PC-9 (cell line): ENCODE measurements at regions not wholly inside any gene's neighbourhood (a gene's known extent, or its start where the extent isn't known, plus 50 kb on each side); places are given as distances from the start of the nearest gene placed in this dataset.

ENCODE experiments used
- EZH2 ChIP-seq: fragments of 200-600 bp; sonication (generic); IDR thresholded peaks from 2 replicates; pipeline ENCODE4 v1.8.0; 2017; ENCODE audit warnings: antibody characterized with exemption, low read depth
- TF ChIP-seq, protein P1 (sequence below): fragments of 200-600 bp; sonication (generic); conservative IDR thresholded peaks from 2 replicates; pipeline ENCODE4 v1.6.1; 2017; ENCODE audit warnings: mixed run types, antibody characterized with exemption, mild to moderate bottlenecking, moderate library complexity

GRCh38 chr5:26579712-26580111, 458.7 kb downstream of the CDH9 start:
- TF ChIP-seq, protein P1, sequence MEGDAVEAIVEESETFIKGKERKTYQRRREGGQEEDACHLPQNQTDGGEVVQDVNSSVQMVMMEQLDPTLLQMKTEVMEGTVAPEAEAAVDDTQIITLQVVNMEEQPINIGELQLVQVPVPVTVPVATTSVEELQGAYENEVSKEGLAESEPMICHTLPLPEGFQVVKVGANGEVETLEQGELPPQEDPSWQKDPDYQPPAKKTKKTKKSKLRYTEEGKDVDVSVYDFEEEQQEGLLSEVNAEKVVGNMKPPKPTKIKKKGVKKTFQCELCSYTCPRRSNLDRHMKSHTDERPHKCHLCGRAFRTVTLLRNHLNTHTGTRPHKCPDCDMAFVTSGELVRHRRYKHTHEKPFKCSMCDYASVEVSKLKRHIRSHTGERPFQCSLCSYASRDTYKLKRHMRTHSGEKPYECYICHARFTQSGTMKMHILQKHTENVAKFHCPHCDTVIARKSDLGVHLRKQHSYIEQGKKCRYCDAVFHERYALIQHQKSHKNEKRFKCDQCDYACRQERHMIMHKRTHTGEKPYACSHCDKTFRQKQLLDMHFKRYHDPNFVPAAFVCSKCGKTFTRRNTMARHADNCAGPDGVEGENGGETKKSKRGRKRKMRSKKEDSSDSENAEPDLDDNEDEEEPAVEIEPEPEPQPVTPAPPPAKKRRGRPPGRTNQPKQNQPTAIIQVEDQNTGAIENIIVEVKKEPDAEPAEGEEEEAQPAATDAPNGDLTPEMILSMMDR = no peak
- no peak for TF ChIP-seq EZH2
